ENCODE measurements at regions not wholly inside any gene's neighbourhood (a gene's known extent, or its start where the extent isn't known, plus 50 kb on each side); places are given as distances from the start of the nearest gene placed in this dataset.

GRCh38 chr2:217289907-217290280 is 430.0 kb upstream of the TNP1 start:
- no peak for DNase-seq

- no peak for DNase-seq
Measured at GRCh38 chr2:217289177-217289906, 429.5 kb upstream of the TNP1 start.

GRCh38 chr2:217288472-217289063 is 428.7 kb upstream of the TNP1 start:
- no peak for DNase-seq

- DNase-seq: no peak
Measured at GRCh38 chr2:217286833-217287232, 427.0 kb upstream of the TNP1 start.

- DNase-seq: no peak
Measured at GRCh38 chr2:217285926-217286325, 426.1 kb upstream of the TNP1 start.

- DNase-seq: no peak
Measured at GRCh38 chr2:217283460-217283859, 423.6 kb upstream of the TNP1 start.

GRCh38 chr2:217282531-217282930 is 422.7 kb upstream of the TNP1 start:
- DNase-seq: no peak

- DNase-seq: no peak
Measured at GRCh38 chr2:217279556-217279955, 419.7 kb upstream of the TNP1 start.

GRCh38 chr2:217279140-217279539 is 419.3 kb upstream of the TNP1 start:
- no peak for DNase-seq

- no peak for DNase-seq
Measured at GRCh38 chr2:217277646-217278398, 418.0 kb upstream of the TNP1 start.

- no peak for DNase-seq
Measured at GRCh38 chr2:217276433-217276832, 416.6 kb upstream of the TNP1 start.

GRCh38 chr2:217275091-217275490 is 415.2 kb upstream of the TNP1 start:
- DNase-seq: no peak

- no peak for DNase-seq
Measured at GRCh38 chr2:217274578-217274977, 414.7 kb upstream of the TNP1 start.

GRCh38 chr2:217273851-217274250 is 414.0 kb upstream of the TNP1 start:
- DNase-seq: no peak

GRCh38 chr2:217273162-217273561 is 413.3 kb upstream of the TNP1 start:
- no peak for DNase-seq

- DNase-seq: no peak
Measured at GRCh38 chr2:217271813-217272212, 411.9 kb upstream of the TNP1 start.

- DNase-seq: no peak
Measured at GRCh38 chr2:217270485-217271121, 410.7 kb upstream of the TNP1 start.

GRCh38 chr2:217269701-217270484 is 410.0 kb upstream of the TNP1 start:
- no peak for DNase-seq

- no peak for DNase-seq
Measured at GRCh38 chr2:217268978-217269377, 409.1 kb upstream of the TNP1 start.

GRCh38 chr2:217267758-217268157 is 407.9 kb upstream of the TNP1 start:
- DNase-seq: no peak

- no peak for DNase-seq
Measured at GRCh38 chr2:217263756-217264155, 403.9 kb upstream of the TNP1 start.

GRCh38 chr2:217262911-217263310 is 403.0 kb upstream of the TNP1 start:
- DNase-seq: no peak

GRCh38 chr2:217261452-217261851 is 401.6 kb upstream of the TNP1 start:
- DNase-seq: no peak

Measured in GF-D8 (cell line).